ENCODE measurements at regions not wholly inside any gene's neighbourhood (a gene's known extent, or its start where the extent isn't known, plus 50 kb on each side); places are given as distances from the start of the nearest gene placed in this dataset.

DNA sequence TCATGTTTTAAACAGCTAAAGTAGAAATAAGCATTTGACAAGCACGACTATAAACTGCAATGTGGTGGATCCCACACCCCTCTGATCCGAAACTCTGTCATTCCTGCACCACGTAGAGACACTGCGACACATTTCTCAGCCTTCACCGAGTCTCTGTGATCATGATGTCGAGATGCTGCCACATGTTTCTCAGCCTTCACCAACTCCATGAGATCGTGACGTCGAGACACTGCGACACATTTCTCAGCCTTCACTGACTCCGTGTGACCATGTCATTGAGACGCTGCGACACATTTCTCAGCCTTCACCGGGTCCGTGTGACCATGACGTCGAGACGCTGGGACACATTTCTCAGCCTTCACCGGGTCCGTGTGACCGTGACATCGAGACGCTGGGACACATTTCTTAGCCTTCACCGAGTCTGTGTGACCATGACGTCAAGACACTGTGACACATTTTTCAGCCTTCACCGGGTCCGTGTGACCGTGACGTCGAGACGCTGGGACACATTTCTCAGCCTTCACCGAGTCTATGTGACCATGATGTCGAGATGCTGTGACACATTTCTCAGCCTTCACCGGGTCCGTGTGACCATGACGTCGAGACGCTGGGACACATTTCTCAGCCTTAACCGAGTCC lies 143.0 kb downstream of the TTLL2 start:
- Histone ChIP-seq H3K36me3 (ENCODE audit: low read depth) (no peaks in the 10 kb centered on the region), H3K9me2 (ENCODE audit: insufficient read depth) (no peaks in the 10 kb centered on the region), H3F3A (ENCODE audit: insufficient read depth, low read depth) (no peaks in the 10 kb centered on the region), H3K79me2 (ENCODE audit: low read depth) (no peaks in the 10 kb centered on the region), H3K9me3 (ENCODE audit: insufficient read depth, low read depth) (no peaks in the 10 kb centered on the region), H3K4me1 (replicated peaks; ENCODE audit: insufficient read depth) (no peaks in the 10 kb centered on the region), H3K4me3 (no peak overlapping the region), H2AFZ (no peak overlapping the region), H3K4me2 (no peak overlapping the region), H3K27me3 (ENCODE audit: insufficient read depth, low read depth) (peaks cover 80% of the 10 kb centered on the region), H4K20me1 (ENCODE audit: insufficient read depth) (no peaks in the 10 kb centered on the region), H3K27ac (no peak overlapping the region)
- intact Hi-C loops (cut with micrococcal nuclease; ENCODE audit: unreplicated experiment): no loop called here
- POLR2A ChIA-PET (ENCODE audit: unreplicated experiment): no interaction called here
- BruUV-seq (replicated peaks): no TSS peak
- CTCF ChIA-PET: no interaction called here
- no peak for TF ChIP-seq EZH2 (IDR thresholded peaks at IDR 0.05; ENCODE audit: low read depth)
- TF ChIP-seq, protein P1, sequence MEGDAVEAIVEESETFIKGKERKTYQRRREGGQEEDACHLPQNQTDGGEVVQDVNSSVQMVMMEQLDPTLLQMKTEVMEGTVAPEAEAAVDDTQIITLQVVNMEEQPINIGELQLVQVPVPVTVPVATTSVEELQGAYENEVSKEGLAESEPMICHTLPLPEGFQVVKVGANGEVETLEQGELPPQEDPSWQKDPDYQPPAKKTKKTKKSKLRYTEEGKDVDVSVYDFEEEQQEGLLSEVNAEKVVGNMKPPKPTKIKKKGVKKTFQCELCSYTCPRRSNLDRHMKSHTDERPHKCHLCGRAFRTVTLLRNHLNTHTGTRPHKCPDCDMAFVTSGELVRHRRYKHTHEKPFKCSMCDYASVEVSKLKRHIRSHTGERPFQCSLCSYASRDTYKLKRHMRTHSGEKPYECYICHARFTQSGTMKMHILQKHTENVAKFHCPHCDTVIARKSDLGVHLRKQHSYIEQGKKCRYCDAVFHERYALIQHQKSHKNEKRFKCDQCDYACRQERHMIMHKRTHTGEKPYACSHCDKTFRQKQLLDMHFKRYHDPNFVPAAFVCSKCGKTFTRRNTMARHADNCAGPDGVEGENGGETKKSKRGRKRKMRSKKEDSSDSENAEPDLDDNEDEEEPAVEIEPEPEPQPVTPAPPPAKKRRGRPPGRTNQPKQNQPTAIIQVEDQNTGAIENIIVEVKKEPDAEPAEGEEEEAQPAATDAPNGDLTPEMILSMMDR (conservative IDR thresholded peaks at IDR 0.05): no peak
- DNase-seq: no peak

DNA sequence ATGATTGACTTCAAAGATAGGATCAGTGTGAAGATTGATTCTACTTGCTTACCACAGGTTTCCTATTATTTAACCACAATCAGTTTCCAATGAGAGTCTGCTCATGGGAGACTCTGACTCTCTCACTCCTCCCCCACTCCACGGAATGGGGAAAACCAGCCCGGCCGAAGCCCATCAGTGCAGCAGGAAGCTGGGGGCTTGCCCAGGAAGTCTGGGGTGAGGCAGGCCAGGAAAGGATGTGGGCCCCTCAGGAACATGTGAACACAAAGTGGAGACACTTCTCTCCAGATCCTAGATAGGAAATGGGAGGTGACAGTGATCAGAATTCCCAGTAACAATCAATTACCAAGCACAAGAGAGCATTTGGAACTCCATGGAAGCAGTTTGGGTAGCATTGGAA lies 144.2 kb downstream of the TTLL2 start:
- intact Hi-C loops (cut with micrococcal nuclease; ENCODE audit: unreplicated experiment): no loop called here
- Histone ChIP-seq H3K4me2 (no peak overlapping the region), H3F3A (ENCODE audit: insufficient read depth, low read depth) (no peaks in the 10 kb centered on the region), H3K27me3 (ENCODE audit: insufficient read depth, low read depth) (peaks cover 85% of the 10 kb centered on the region), H3K9me2 (ENCODE audit: insufficient read depth) (no peaks in the 10 kb centered on the region), H3K4me1 (replicated peaks; ENCODE audit: insufficient read depth) (no peaks in the 10 kb centered on the region), H3K79me2 (ENCODE audit: low read depth) (no peaks in the 10 kb centered on the region), H3K27ac (no peak overlapping the region), H4K20me1 (ENCODE audit: insufficient read depth) (no peaks in the 10 kb centered on the region), H2AFZ (no peak overlapping the region), H3K4me3 (no peak overlapping the region), H3K9me3 (ENCODE audit: insufficient read depth, low read depth) (no peaks in the 10 kb centered on the region), H3K36me3 (ENCODE audit: low read depth) (no peaks in the 10 kb centered on the region)
- TF ChIP-seq, protein P1 (conservative IDR thresholded peaks at IDR 0.05): no peak
- no peak for TF ChIP-seq EZH2 (IDR thresholded peaks at IDR 0.05; ENCODE audit: low read depth)
- no peak for DNase-seq
- POLR2A ChIA-PET (ENCODE audit: unreplicated experiment): no interaction called here
- no TSS peak for BruUV-seq (replicated peaks)
- CTCF ChIA-PET: no interaction called here

DNA sequence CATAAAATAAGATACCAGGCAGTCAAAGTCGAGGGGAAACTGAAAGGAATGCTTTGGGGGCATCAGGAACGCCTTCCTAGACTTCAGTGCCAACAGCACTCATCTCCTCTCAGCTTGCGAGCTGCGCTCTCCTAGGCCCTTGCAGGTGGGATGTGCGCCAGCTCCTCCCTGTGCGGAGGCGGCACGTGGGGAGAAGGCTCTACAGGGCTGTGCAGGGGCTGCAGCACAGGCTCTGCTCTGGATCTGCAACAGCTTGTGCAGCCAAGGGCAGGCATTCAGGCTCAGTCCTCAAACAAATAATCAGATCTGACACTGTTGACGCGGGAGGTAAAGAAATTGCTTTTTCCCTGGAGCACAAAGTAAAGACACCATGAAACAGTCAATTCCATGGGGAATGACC lies 144.8 kb downstream of the TTLL2 start:
- TF ChIP-seq EZH2 (IDR thresholded peaks at IDR 0.05; ENCODE audit: low read depth): no peak
- TF ChIP-seq, protein P1 (conservative IDR thresholded peaks at IDR 0.05): no peak
- peaks cover 85% of the 10 kb centered on the region for H3K27me3 ChIP-seq (ENCODE audit: insufficient read depth, low read depth)
- no peaks in the 10 kb centered on the region for H3F3A ChIP-seq (ENCODE audit: insufficient read depth, low read depth)
- H3K9me2 ChIP-seq (ENCODE audit: insufficient read depth): no peaks in the 10 kb centered on the region
- no peaks in the 10 kb centered on the region for H3K79me2 ChIP-seq (ENCODE audit: low read depth)
- no peaks in the 10 kb centered on the region for H3K36me3 ChIP-seq (ENCODE audit: low read depth)
- no peaks in the 10 kb centered on the region for H4K20me1 ChIP-seq (ENCODE audit: insufficient read depth)
- intact Hi-C loops (cut with micrococcal nuclease; ENCODE audit: unreplicated experiment): no loop called here
- DNase-seq: no peak
- CTCF ChIA-PET: no interaction called here
- no peak overlapping the region for H3K27ac ChIP-seq
- H3K9me3 ChIP-seq (ENCODE audit: insufficient read depth, low read depth): no peaks in the 10 kb centered on the region
- no peaks in the 10 kb centered on the region for H3K4me1 ChIP-seq (replicated peaks; ENCODE audit: insufficient read depth)
- POLR2A ChIA-PET (ENCODE audit: unreplicated experiment): no interaction called here
- no peak overlapping the region for H2AFZ ChIP-seq
- H3K4me3 ChIP-seq: no peak overlapping the region
- BruUV-seq (replicated peaks): no TSS peak
- H3K4me2 ChIP-seq: no peak overlapping the region

Data from PC-9 (cell line).